Ishikawa (cell line): ENCODE measurements at regions not wholly inside any gene's neighbourhood (a gene's known extent, or its start where the extent isn't known, plus 50 kb on each side); places are given as distances from the start of the nearest gene placed in this dataset.

Experiments
- CEBPB ChIP-seq: IDR thresholded peaks from 2 replicates; pipeline ENCODE4 v1.6.1; 2012
- CREB1 ChIP-seq: IDR thresholded peaks from 2 replicates; pipeline ENCODE4 v1.6.1; 2012; ENCODE audit warnings: low read depth
- EGR1 ChIP-seq: IDR thresholded peaks from 2 replicates; pipeline ENCODE4 v1.6.1; 2012
- EP300 ChIP-seq: IDR thresholded peaks from 2 replicates; pipeline ENCODE4 v1.6.1; 2012; ENCODE audit warnings: borderline replicate concordance
- FOXM1 ChIP-seq: IDR thresholded peaks from 2 replicates; pipeline ENCODE4 v1.6.1; 2012; ENCODE audit warnings: low read depth, borderline replicate concordance
- NFIC ChIP-seq: IDR thresholded peaks from 2 replicates; pipeline ENCODE4 v1.6.1; 2012
- RAD21 ChIP-seq: IDR thresholded peaks from 2 replicates; pipeline ENCODE4 v1.6.1; 2012; ENCODE audit warnings: low read depth
- REST ChIP-seq: IDR thresholded peaks from 2 replicates; pipeline ENCODE4 v1.6.1; 2012; ENCODE audit warnings: low read depth, mild to moderate bottlenecking
- TAF1 ChIP-seq: IDR thresholded peaks from 2 replicates; pipeline ENCODE4 v1.6.1; 2012; ENCODE audit warnings: low read depth, mild to moderate bottlenecking
- TCF12 ChIP-seq: IDR thresholded peaks from 2 replicates; pipeline ENCODE4 v1.6.1; 2012; ENCODE audit warnings: low read depth
- TEAD4 ChIP-seq: IDR thresholded peaks from 2 replicates; pipeline ENCODE4 v1.6.1; 2012
- USF1 ChIP-seq: IDR thresholded peaks from 2 replicates; pipeline ENCODE4 v1.6.1; 2012
- YY1 ChIP-seq: IDR thresholded peaks from 2 replicates; pipeline ENCODE4 v1.6.1; 2012; ENCODE audit warnings: low read depth
- ZBTB7A ChIP-seq: IDR thresholded peaks from 2 replicates; pipeline ENCODE4 v1.6.1; 2012; ENCODE audit warnings: low read depth
- TF ChIP-seq, protein P1 (sequence below): IDR thresholded peaks from 2 replicates; pipeline ENCODE4 v1.6.1; 2012

DNA sequence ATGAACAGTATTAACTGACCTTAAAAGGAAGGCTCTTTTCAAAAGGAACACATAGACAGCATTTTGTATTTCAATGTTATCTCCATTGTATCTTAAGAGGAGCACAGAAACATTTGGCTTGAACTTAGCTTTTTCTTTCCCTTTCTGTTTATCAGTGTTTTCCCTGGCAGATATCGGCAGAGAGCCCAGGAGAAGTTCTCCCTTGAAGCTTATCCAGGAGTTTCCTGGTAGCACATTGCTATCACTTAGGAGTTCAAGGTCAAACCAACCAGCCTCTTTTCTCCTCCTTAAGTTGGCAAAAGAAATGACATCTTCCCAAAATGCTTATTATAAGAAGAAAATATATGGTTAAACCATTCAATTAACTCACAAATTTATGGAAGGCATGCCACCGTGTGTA is 344.6 kb upstream of the UBE2E2 start:
- TF ChIP-seq CREB1 (no peak), ZBTB7A (no peak), EGR1 (no peak), NFIC (no peak)
- TF ChIP-seq, protein P1, sequence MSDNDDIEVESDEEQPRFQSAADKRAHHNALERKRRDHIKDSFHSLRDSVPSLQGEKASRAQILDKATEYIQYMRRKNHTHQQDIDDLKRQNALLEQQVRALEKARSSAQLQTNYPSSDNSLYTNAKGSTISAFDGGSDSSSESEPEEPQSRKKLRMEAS = no peak

GRCh38 chr3:22859618-22860017 is 343.5 kb upstream of the UBE2E2 start:
- no peak for TF ChIP-seq ZBTB7A
- no peak for TF ChIP-seq NFIC
- TF ChIP-seq EGR1 = no peak
- no peak for TF ChIP-seq TCF12
- no peak for TF ChIP-seq EP300
- TF ChIP-seq CREB1 = no peak
- TF ChIP-seq RAD21 = no peak
- no peak for TF ChIP-seq USF1
- no peak for TF ChIP-seq CEBPB
- TF ChIP-seq TAF1 = no peak
- TF ChIP-seq YY1 = no peak
- no peak for TF ChIP-seq TEAD4
- TF ChIP-seq, protein P1 = no peak

- no peak for TF ChIP-seq TAF1
- no peak for TF ChIP-seq REST
- no peak for TF ChIP-seq CEBPB
- no peak for TF ChIP-seq FOXM1
- TF ChIP-seq ZBTB7A = no peak
- TF ChIP-seq RAD21 = no peak
- no peak for TF ChIP-seq EGR1
- TF ChIP-seq, protein P1 = no peak
- TF ChIP-seq YY1 = no peak
- no peak for TF ChIP-seq USF1
- no peak for TF ChIP-seq CREB1
- no peak for TF ChIP-seq TCF12
- no peak for TF ChIP-seq EP300
These were observed 341.7 kb upstream of the UBE2E2 start for GRCh38 chr3:22861426-22861825.

DNA sequence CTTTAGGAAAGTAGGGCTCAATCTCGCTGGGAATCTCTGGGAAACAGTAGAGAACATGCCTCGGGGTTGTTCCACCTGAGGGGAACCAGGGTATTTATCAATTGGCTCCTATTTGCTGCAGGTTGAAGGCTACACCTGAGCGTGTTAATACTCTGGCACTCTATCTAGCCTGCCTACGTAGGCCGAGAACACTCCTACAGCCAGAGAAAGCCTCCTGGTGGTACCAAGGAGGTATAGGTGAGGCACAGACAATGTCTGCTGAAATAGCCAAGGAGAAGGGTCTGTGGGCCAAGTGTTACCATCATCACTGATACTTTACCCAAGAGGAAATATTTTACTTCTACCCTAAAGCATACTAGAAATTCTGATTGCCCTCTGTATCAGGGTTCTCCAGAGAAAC is 341.0 kb upstream of the UBE2E2 start:
- TF ChIP-seq CEBPB (no peak), USF1 (no peak), RAD21 (no peak), CREB1 (no peak), FOXM1 (no peak), TEAD4 (no peak), TAF1 (no peak), EP300 (no peak), YY1 (no peak), TCF12 (no peak), NFIC (no peak)
- TF ChIP-seq, protein P1 = no peak

DNA sequence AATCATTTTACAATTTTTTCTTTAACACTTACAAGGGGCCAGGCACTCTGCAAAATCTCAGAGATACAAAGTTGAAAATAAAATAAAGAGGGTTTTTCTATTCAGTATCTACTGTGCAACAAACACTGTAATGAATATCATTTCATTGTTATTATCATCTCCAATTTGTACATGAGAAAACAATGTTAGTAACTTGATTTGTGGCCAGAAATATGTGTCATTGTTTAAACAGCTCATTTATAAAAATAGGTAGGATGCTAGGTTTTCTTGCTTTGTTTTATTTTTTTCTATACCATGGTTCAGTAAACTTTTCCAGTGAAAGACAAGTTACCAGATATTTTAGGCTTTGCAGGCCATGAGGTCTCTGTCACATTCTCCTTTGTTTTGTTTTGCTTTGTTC is 318.1 kb upstream of the UBE2E2 start:
- TF ChIP-seq RAD21 = no peak
- TF ChIP-seq NFIC = no peak
- no peak for TF ChIP-seq CEBPB

DNA sequence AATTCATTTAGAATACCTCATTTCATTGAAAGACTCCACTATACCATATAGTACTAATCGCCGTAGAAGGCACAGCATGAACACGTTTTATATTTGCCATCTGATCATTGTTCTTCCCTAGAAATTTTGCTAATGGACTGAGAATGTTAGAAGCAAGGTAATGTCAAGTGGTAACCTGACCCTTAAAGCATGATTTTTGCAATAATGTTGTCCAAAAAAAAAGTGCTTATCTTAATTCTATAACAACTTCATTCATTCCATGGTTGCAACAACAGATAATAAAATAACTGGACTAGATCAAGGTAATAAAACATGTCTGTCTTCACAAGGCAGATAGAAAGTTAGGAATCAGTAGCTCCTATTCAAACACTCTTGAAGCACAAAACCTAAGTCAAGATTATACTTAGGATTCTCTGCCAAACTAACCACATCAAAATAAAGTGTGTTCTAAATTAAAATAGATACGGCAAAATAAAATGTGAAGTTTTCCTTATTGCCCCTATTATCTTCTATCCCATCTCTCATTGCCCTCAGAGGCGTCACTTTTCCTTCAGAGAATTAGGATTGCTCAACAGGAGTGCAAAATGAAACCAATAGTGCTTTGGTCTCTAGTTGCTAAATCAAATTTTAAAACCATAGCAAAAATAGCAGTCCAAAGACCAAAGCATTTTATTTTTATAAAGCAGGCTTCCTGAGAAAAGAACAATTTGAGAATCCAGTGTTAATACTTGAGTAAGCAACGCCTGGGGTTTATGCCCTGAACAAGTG is 317.4 kb upstream of the UBE2E2 start:
- TF ChIP-seq CREB1 (no peak), NFIC (no peak), REST (no peak), EP300 (no peak), RAD21 (no peak), EGR1 (no peak), ZBTB7A (no peak), TAF1 (no peak), TEAD4 (no peak), YY1 (no peak), USF1 (no peak), CEBPB (no peak), FOXM1 (no peak), TCF12 (no peak)
- TF ChIP-seq, protein P1 = no peak
